Stimulated activated naive CD8-positive, alpha-beta T cell treated with anti-CD3 and anti-CD28 coated beads, Interleukin-15, Interleukin-2, amounts not matched to agents 100 ng/mL and 50 ng/mL, for 24 hours (primary cell): ENCODE measurements at regions not wholly inside any gene's neighbourhood (a gene's known extent, or its start where the extent isn't known, plus 50 kb on each side); places are given as distances from the start of the nearest gene placed in this dataset.
"Not testable (repeated sequence)": the region's sequence is repeated elsewhere in the genome, so short reads cannot be mapped to it uniquely, and the experiment has no call there.

Experiments
- H3K27ac Mint-ChIP-seq: one replicate; pipeline ENCODE4 v1.8.0; 2021; ENCODE audit warnings: mild to moderate bottlenecking, mixed read lengths
- H3K27me3 Mint-ChIP-seq: one replicate; pipeline ENCODE4 v1.8.0; 2021; ENCODE audit warnings: mixed read lengths
- H3K36me3 Mint-ChIP-seq: one replicate; pipeline ENCODE4 v1.8.0; 2021; ENCODE audit warnings: low read depth, mixed read lengths
- H3K4me1 Mint-ChIP-seq: one replicate; pipeline ENCODE4 v1.8.0; 2021; ENCODE audit warnings: low read depth, mixed read lengths
- H3K4me3 Mint-ChIP-seq: one replicate; pipeline ENCODE4 v1.8.0; 2021; ENCODE audit warnings: mild to moderate bottlenecking, mixed read lengths
- H3K9me3 Mint-ChIP-seq: one replicate; pipeline ENCODE4 v1.8.0; 2021; ENCODE audit warnings: mixed read lengths

DNA sequence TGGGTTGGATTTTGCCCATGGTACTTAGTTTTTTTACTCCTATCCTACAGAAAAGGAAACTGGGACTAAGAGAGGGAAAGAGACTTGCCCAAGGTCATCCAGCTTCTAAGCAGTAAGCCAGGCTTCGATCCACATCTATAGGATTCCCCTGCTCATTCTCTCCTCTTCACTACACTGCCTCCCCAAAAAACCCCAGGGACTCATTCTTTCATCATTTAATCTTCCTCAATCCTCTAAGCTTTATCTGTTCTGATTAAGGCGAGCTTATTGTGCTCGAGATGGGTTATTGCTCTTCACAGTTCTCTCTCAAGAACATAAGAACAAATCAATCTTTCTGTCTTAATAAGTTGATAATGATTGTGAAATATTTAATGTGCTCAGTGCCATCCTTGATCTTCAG lies 511.1 kb upstream of the BRINP1 start:
- H3K9me3 Mint-ChIP-seq = peaks cover 5% of the 10 kb centered on the region
- no peaks in the 10 kb centered on the region for H3K27me3 Mint-ChIP-seq
- H3K4me1 Mint-ChIP-seq = no peaks in the 10 kb centered on the region
- no peak overlapping the region for H3K27ac Mint-ChIP-seq
- H3K36me3 Mint-ChIP-seq = no peaks in the 10 kb centered on the region
- no peak overlapping the region for H3K4me3 Mint-ChIP-seq

DNA sequence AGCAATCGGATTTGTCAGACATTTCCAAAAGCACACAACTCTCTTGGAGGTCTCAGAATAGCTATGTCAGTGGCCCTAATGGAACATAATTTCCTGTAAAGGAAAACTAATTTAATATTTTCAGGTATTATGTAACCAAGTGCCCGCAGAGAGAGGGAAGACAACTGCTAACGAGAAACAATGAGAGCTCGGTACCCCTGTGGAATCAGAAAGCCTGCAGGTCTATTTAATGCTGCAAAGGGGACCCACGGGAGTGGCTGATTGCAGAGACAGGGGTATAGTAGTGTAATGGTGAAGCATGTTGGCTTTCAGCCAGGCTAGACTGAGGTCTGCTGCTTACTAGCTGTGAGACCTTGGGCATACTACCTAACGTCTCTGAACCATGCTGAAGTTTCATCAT lies 508.1 kb upstream of the BRINP1 start:
- no peaks in the 10 kb centered on the region for H3K27me3 Mint-ChIP-seq
- no peak overlapping the region for H3K27ac Mint-ChIP-seq
- H3K4me1 Mint-ChIP-seq = no peaks in the 10 kb centered on the region
- no peak overlapping the region for H3K4me3 Mint-ChIP-seq
- peaks cover 5% of the 10 kb centered on the region for H3K9me3 Mint-ChIP-seq
- no peaks in the 10 kb centered on the region for H3K36me3 Mint-ChIP-seq

DNA sequence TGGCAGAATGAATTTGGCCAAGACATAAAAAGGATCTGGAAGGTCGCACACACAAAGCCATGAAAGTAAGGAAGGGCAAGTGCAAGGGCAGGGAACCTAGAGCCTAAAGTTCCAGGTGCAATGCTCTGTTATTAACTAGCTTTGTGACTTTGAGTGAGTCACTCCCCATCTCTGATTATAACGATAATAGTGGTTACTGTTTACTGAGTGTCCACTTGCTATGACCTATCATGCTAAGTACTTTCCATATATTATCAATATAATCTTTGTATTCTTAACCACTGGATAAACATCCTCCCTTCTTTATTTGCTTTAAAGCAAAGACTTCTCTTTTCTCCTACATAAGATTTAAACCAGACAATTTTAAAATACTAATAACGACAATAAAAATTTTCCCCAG lies 504.6 kb upstream of the BRINP1 start:
- Mint-ChIP-seq H3K4me3 (no peak overlapping the region), H3K27ac (no peak overlapping the region), H3K9me3 (no peaks in the 10 kb centered on the region), H3K4me1 (no peaks in the 10 kb centered on the region), H3K36me3 (no peaks in the 10 kb centered on the region), H3K27me3 (no peaks in the 10 kb centered on the region)

DNA sequence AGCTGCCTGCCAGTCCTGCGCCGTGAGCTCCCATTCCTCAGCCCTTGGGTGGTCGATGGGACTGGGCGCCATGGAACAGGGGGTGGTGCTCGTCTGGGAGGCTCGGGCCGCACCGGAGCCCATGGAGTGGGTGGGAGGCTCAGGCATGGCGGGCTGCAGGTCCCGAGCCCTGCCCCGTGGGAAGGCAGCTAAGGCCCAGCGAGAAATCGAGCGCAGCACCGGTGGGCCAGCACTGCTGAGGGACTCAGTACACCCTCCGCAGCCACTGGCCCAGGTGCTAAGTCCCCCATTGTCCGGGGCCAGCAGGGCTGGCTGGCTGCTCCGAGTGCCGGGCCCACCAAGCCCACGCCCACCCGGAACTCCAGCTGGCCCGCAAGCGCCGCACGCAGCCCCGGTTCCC lies 501.0 kb upstream of the BRINP1 start:
- H3K36me3 Mint-ChIP-seq, H3K4me1 Mint-ChIP-seq, H3K9me3 Mint-ChIP-seq, H3K4me3 Mint-ChIP-seq, H3K27me3 Mint-ChIP-seq, H3K27ac Mint-ChIP-seq: not testable (repeated sequence)

DNA sequence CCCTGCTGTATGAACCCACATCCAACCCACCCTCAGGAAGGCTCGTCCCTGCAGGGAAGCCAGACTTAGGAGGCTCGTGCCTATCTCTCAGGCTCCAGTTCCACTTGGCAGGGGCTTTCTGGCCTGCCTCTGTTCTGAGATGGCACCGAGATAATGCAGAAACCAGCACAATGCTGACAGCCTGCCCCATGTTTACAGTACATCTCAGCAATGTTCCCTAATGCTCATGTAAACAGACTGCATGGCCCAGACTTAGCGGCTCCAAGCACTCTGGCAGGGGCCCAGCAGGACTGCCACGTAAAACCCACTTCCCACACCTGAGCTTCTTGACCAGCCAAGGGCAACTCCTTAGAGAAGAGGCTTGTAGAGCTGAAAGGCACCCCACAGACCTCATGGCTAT lies 499.5 kb upstream of the BRINP1 start:
- Mint-ChIP-seq H3K4me3 (no peak overlapping the region), H3K27ac (no peak overlapping the region), H3K27me3 (no peaks in the 10 kb centered on the region), H3K9me3 (no peaks in the 10 kb centered on the region), H3K4me1 (no peaks in the 10 kb centered on the region), H3K36me3 (no peaks in the 10 kb centered on the region)

DNA sequence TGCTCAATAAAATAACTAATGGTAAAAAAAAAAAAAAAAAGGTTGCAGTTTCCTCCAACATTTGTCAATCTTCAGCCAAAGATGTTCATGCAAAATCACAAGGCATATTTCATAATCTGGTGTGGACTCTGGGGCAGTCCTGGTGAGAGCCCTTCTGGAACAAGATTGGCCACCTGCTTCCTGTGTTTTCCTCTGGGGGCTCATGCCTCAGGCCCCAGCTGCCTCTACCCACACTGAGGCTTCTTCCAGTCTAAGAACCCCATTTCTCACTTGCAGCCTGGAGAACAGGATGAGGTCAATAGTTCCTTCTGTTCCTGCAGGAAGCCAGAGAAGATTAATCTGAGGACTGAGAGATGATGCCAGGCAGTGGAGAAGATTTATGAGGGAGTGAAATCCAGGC lies 492.6 kb upstream of the BRINP1 start:
- Mint-ChIP-seq H3K4me3 (no peak overlapping the region), H3K36me3 (no peaks in the 10 kb centered on the region), H3K4me1 (no peaks in the 10 kb centered on the region), H3K27ac (no peak overlapping the region), H3K27me3 (peaks cover 7% of the 10 kb centered on the region), H3K9me3 (no peaks in the 10 kb centered on the region)

DNA sequence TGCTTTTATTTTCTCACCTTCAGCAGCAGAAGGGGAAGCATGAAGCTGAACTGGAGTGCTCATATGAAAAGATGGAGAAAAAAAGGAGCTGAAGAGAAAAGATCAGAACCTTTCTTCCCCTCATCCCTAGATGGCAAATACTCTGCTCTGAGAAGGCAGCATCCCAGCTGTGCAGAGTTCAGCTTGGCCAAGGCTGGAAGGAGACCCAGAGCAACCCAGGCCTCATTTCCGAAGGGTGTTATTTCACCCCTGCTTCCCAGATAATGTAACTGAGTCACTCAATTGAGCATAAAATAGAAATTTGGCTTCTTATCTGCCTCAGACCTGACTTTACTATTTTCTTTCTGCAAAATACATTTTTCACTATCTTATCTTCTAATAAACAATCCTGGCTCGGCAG lies 489.9 kb upstream of the BRINP1 start:
- Mint-ChIP-seq H3K36me3 (no peaks in the 10 kb centered on the region), H3K4me3 (no peak overlapping the region), H3K27me3 (peaks cover 7% of the 10 kb centered on the region), H3K27ac (no peak overlapping the region), H3K9me3 (no peaks in the 10 kb centered on the region), H3K4me1 (no peaks in the 10 kb centered on the region)

DNA sequence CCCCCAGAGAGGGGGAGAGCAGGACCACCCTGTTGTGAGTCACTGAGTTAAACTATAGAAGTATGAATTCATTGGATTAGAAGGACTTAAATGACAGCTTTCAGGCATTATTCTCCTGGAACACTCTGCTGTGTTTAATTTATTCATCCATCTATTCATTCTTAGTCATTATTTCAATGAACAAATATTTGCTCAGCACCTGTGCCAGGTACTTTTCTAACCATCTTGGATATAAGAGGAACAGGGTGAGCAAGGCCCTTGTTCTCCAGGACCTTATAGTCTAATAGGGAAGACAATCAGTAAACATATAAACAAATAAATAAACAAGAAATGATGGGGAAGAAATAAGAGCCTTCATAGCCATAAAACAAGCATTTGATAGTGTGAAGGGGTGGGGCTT lies 483.9 kb upstream of the BRINP1 start:
- no peaks in the 10 kb centered on the region for H3K4me1 Mint-ChIP-seq
- no peaks in the 10 kb centered on the region for H3K27me3 Mint-ChIP-seq
- H3K9me3 Mint-ChIP-seq = no peaks in the 10 kb centered on the region
- H3K27ac Mint-ChIP-seq = no peak overlapping the region
- no peaks in the 10 kb centered on the region for H3K36me3 Mint-ChIP-seq
- H3K4me3 Mint-ChIP-seq = no peak overlapping the region

DNA sequence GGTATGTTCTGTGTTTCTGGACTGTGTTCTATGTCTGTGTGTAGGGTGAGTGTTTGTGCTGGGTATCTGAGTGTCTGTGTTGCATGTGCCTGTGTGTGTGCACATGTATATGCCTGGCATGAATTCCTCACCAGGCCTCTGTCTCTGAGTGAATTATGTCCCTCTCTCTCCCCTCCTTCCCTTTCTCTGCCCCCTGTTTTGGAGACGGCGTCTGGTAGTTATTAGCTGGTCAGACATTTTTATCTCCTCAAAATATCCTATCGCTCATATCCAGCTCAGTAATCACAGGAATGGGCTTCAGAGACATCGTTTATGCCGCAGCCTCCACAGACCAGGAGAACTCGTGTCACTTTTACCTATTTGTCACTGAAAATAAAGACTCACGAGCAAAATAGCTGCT lies 483.2 kb upstream of the BRINP1 start:
- H3K36me3 Mint-ChIP-seq = no peaks in the 10 kb centered on the region
- no peaks in the 10 kb centered on the region for H3K9me3 Mint-ChIP-seq
- H3K4me1 Mint-ChIP-seq = no peaks in the 10 kb centered on the region
- no peaks in the 10 kb centered on the region for H3K27me3 Mint-ChIP-seq
- no peak overlapping the region for H3K27ac Mint-ChIP-seq
- no peak overlapping the region for H3K4me3 Mint-ChIP-seq

DNA sequence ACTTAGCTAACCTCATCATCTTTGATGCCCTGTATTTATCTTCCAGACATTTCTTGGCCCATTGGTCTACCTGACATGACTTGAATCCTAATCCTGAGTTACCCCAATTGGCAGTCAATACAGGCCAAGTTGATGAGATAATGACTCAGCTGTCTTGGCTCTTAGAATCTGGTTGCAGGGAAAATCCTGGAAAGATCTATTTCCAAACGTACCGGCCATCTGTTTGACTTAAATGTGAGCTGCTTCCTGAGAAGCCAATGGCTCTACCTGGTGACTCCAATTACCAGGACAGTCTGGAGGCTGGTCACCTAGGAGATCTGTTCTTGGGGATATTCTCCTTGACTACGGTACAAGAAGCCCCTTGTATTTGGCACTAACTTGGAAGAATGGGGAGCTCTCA lies 475.2 kb upstream of the BRINP1 start:
- Mint-ChIP-seq H3K4me3 (no peak overlapping the region), H3K9me3 (peaks cover 3% of the 10 kb centered on the region), H3K36me3 (no peaks in the 10 kb centered on the region), H3K4me1 (no peaks in the 10 kb centered on the region), H3K27ac (no peak overlapping the region), H3K27me3 (no peaks in the 10 kb centered on the region)

DNA sequence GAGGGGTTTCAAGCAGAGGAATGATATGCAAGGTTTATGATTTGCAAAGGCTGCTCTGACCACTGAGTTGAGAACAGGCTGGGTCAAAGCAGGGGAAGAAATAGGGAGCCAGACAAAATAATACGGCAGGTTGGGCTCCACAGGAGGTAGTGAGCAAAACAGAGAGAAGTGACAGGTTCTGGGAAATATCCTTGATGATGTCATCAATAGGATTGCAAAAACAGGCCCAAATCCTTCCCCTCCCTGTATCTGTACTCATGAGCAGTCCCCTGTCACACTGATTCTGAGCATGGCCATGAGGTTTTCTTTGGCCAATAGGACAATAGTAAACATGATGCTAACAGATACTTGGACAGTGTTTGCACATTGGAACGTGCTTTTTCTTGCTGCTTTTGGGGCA lies 471.8 kb upstream of the BRINP1 start:
- H3K27ac Mint-ChIP-seq = no peak overlapping the region
- H3K27me3 Mint-ChIP-seq = no peaks in the 10 kb centered on the region
- H3K9me3 Mint-ChIP-seq = peaks cover under 1% of the 10 kb centered on the region
- no peaks in the 10 kb centered on the region for H3K36me3 Mint-ChIP-seq
- no peak overlapping the region for H3K4me3 Mint-ChIP-seq
- H3K4me1 Mint-ChIP-seq = no peaks in the 10 kb centered on the region

DNA sequence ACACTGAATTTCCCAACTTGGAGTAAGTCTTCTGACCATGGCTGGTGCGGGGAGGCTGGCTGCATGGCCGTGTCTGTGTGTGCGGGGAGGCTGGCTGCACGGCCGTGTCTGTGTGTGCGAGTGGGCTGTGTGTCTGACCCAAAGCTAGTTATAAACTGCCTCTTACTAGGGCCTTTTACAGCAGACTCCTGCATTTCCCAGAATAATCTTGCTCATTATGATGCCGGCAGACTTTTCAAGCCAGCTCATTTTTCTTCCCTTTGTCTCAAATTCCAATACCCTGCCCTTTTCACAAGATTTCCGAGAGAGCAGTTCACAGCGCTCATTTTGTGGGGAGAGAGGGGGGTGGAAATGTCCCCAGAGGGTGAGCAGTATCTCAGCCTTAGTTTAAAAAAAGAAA lies 470.7 kb upstream of the BRINP1 start:
- H3K27me3 Mint-ChIP-seq = no peaks in the 10 kb centered on the region
- no peaks in the 10 kb centered on the region for H3K4me1 Mint-ChIP-seq
- H3K27ac Mint-ChIP-seq = no peak overlapping the region
- H3K4me3 Mint-ChIP-seq = no peak overlapping the region
- no peaks in the 10 kb centered on the region for H3K9me3 Mint-ChIP-seq
- H3K36me3 Mint-ChIP-seq = no peaks in the 10 kb centered on the region

DNA sequence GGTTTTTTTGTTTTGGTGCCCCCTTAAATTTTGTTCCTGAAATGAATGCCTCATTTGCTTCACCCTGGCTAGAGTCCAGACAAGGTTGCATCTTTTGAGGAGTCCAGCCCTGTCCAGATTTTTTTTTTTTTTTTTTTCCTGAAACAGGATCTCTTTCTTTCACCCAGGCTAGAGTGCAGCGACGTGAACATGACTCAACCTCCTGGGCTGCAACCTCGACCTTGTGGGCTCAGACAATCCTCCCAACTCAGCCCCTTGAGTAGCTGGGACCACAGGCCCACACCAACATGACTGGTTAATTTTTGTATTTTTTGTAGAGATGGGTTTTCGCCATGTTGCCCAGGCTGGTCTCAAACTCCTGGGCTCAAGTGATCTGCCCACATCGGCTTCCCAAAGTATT lies 469.0 kb upstream of the BRINP1 start:
- Mint-ChIP-seq H3K27me3 (no peaks in the 10 kb centered on the region), H3K4me3 (no peak overlapping the region), H3K9me3 (no peaks in the 10 kb centered on the region), H3K27ac (no peak overlapping the region), H3K36me3 (no peaks in the 10 kb centered on the region), H3K4me1 (no peaks in the 10 kb centered on the region)

DNA sequence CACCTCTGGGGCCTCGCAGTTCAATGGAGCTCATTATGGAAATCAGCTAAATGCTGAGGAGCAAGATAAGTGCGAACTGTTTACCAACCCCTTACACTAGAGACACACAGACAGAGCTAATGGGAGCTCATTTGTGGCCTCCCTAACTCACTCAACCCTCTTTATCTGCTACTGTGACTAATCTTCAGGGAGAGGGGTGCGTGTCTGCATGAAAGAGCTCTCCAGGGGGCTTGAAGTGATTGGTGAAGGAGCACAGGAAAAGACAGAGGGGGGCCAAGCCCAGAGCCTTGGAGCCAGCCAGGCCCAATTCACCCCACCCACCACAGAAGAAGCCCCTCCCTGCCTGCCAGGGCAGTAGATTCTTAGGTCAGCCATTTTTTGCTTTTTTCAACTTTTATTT lies 466.8 kb upstream of the BRINP1 start:
- Mint-ChIP-seq H3K4me1 (no peaks in the 10 kb centered on the region), H3K27ac (no peak overlapping the region), H3K36me3 (no peaks in the 10 kb centered on the region), H3K9me3 (no peaks in the 10 kb centered on the region), H3K4me3 (no peak overlapping the region), H3K27me3 (no peaks in the 10 kb centered on the region)

DNA sequence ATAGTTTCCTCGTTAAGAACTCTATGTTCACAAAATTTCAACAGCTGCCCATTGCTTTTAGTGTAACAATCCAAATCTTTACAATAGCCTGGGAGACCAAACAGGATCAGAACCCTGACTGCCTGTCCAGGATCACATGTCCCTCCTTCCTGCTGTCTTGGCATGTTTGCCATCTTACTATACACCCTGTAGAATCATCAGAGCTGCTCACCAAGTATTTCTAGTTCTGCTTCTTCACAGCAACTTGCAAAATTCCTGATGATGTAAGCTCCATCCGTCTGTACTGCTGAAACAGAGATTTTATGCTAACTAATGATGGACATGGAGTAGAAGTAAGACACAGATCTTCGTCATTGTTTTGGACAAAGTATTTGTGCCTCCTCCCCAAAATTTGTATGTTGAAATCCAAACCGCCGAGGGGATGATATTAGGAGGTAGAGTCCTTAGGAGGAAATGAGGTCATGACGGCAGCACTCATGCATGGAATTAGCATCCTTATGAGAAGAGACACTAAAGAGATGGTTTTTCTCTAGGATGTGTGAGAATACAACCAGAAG lies 464.9 kb upstream of the BRINP1 start:
- no peaks in the 10 kb centered on the region for H3K9me3 Mint-ChIP-seq
- no peaks in the 10 kb centered on the region for H3K27me3 Mint-ChIP-seq
- H3K4me1 Mint-ChIP-seq = no peaks in the 10 kb centered on the region
- no peaks in the 10 kb centered on the region for H3K36me3 Mint-ChIP-seq
- no peak overlapping the region for H3K27ac Mint-ChIP-seq
- H3K4me3 Mint-ChIP-seq = no peak overlapping the region

DNA sequence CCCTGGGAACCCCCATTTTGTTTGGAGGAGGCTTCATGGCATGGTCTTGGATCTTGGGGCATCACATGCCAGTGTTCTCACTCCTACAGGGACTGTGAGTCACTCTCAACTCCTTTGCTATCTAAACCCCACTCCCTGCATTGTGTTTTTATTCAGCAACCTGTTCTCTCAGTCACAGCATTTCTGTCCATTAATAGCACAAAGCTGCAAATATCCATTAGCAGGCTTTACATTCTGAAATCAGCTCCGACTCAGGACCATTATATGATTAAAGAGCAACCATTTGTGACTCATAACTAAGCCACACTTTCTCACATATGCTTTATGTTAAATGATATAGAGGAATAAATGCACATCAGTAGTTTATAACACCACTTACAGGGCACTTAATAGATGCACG lies 462.1 kb upstream of the BRINP1 start:
- Mint-ChIP-seq H3K27me3 (no peaks in the 10 kb centered on the region), H3K4me3 (no peak overlapping the region), H3K9me3 (no peaks in the 10 kb centered on the region), H3K4me1 (no peaks in the 10 kb centered on the region), H3K27ac (no peak overlapping the region), H3K36me3 (no peaks in the 10 kb centered on the region)

DNA sequence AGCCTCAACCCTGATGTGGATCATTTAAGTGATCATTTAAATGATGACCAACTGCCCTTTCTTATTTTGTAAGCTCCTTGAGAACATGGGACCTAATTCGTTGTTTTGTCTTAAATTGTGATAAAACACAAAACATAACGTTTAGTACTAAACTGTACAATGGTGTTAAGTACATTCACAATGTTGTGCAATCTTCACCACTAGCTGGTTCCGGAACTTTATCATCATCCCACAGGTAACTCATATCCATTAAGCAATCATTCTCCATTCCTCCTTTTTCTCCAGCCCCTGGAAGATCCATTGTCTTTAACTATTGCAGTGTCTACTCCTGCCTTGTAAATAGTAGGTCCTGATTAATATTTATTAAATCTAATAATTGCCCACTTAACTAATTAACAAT lies 460.5 kb upstream of the BRINP1 start:
- no peaks in the 10 kb centered on the region for H3K4me1 Mint-ChIP-seq
- H3K4me3 Mint-ChIP-seq = no peak overlapping the region
- H3K9me3 Mint-ChIP-seq = no peaks in the 10 kb centered on the region
- H3K27ac Mint-ChIP-seq = no peak overlapping the region
- H3K27me3 Mint-ChIP-seq = no peaks in the 10 kb centered on the region
- no peaks in the 10 kb centered on the region for H3K36me3 Mint-ChIP-seq
